ENCODE measurements at regions not wholly inside any gene's neighbourhood (a gene's known extent, or its start where the extent isn't known, plus 50 kb on each side); places are given as distances from the start of the nearest gene placed in this dataset.
A peak's percentile ranks its signal among the peaks of the same experiment; 100 is the strongest.
"Not testable (repeated sequence)": the region's sequence is repeated elsewhere in the genome, so short reads cannot be mapped to it uniquely, and the experiment has no call there.

- H3K9me3 ChIP-seq: no peaks in the 10 kb centered on the region
- no peak overlapping the region for H3K4me3 ChIP-seq
- TF ChIP-seq CTCF (IDR thresholded peaks at IDR 0.05 in 8 of 11, conservative IDR thresholded peaks at IDR 0.05 in 3 of 11): no peak
- TF ChIP-seq POLR2A (IDR thresholded peaks at IDR 0.05): no peak
- no peak for TF ChIP-seq POLR2AphosphoS5 (IDR thresholded peaks at IDR 0.05)
- intact Hi-C loops (cut with DNase I; ENCODE audit: low total_unique reads): no loop called here
- H3K27ac ChIP-seq: no peak overlapping the region
- peaks cover 0 to 27% (median 7%) of the 10 kb centered on the region in 6 donors for H3K4me1 ChIP-seq
- 82 to 97% (median 92%) methylated on average over 7 of the region's 7 CpGs for WGBS, 5 donors
- no peak for DNase-seq
- H3K27me3 ChIP-seq (replicated peaks in 1 of 7): no peaks in the 10 kb centered on the region
- no peaks in the 10 kb centered on the region for H3K36me3 ChIP-seq
These were observed 486.2 kb upstream of the KLF6 start for GRCh38 chr10:4271193-4271592.

- H3K9me3 ChIP-seq: no peaks in the 10 kb centered on the region
- intact Hi-C loops (cut with DNase I; ENCODE audit: low total_unique reads): no loop called here
- H3K27ac ChIP-seq: peak overlapping the region in 3 of 8 donors; percentile 0 to 60 (median 40)
- no peak for DNase-seq
- H3K4me1 ChIP-seq: peaks cover 0 to 33% (median 9%) of the 10 kb centered on the region in 6 donors
- TF ChIP-seq POLR2AphosphoS5 (IDR thresholded peaks at IDR 0.05) (peak in 1 of 3 donors; percentile 33), POLR2A (IDR thresholded peaks at IDR 0.05) (no peak)
- no peaks in the 10 kb centered on the region for H3K36me3 ChIP-seq
- H3K4me3 ChIP-seq: no peak overlapping the region
- H3K27me3 ChIP-seq (replicated peaks in 1 of 7): no peaks in the 10 kb centered on the region
- 26 to 50% (median 32%) methylated on average over 4 of the region's 4 CpGs for WGBS, 5 donors
These were observed 485.1 kb upstream of the KLF6 start for GRCh38 chr10:4270116-4270515.

- H3K4me3 ChIP-seq; intact Hi-C loops (cut with DNase I; ENCODE audit: low total_unique reads); H3K36me3 ChIP-seq; H3K27me3 ChIP-seq (replicated peaks in 1 of 7); H3K9me3 ChIP-seq; DNase-seq: not testable (repeated sequence)
- H3K27ac ChIP-seq: peak overlapping the region in 1 of 8 donors; percentile 78
- WGBS, 5 donors: 79 to 85% (median 82%) methylated on average over 6 of the region's 6 CpGs
- H3K4me1 ChIP-seq: peaks cover 0 to 43% (median 12%) of the 10 kb centered on the region in 6 donors
These were observed 483.5 kb upstream of the KLF6 start for GRCh38 chr10:4268490-4268889.

GRCh38 chr10:4267086-4267773, 482.2 kb upstream of the KLF6 start:
- H3K4me1 ChIP-seq: peaks cover 3 to 48% (median 13%) of the 10 kb centered on the region in 6 donors
- H3K27ac ChIP-seq: peak overlapping the region in 4 of 8 donors; percentile 58 to 78 (median 72)
- DNase-seq: no peak
- H3K27me3 ChIP-seq (replicated peaks in 1 of 7): no peaks in the 10 kb centered on the region
- H3K4me3 ChIP-seq: no peak overlapping the region
- WGBS, 5 donors: 74 to 92% (median 86%) methylated on average over 8 of the region's 8 CpGs
- intact Hi-C loops (cut with DNase I; ENCODE audit: low total_unique reads): no loop called here
- no peaks in the 10 kb centered on the region for H3K36me3 ChIP-seq
- no peaks in the 10 kb centered on the region for H3K9me3 ChIP-seq
- TF ChIP-seq POLR2AphosphoS5 (IDR thresholded peaks at IDR 0.05) (no peak), POLR2A (IDR thresholded peaks at IDR 0.05) (no peak), CTCF (IDR thresholded peaks at IDR 0.05 in 8 of 11, conservative IDR thresholded peaks at IDR 0.05 in 3 of 11) (no peak)

GRCh38 chr10:4266416-4267085, 481.5 kb upstream of the KLF6 start:
- no peak for DNase-seq
- WGBS, 5 donors: 49 to 63% (median 59%) methylated on average over 4 of the region's 4 CpGs
- Histone ChIP-seq H3K36me3 (no peaks in the 10 kb centered on the region), H3K9me3 (no peaks in the 10 kb centered on the region), H3K27ac (peak overlapping the region in 4 of 8 donors; percentile 58 to 78 (median 72)), H3K27me3 (replicated peaks in 1 of 7) (no peaks in the 10 kb centered on the region), H3K4me1 (peaks cover 3 to 48% (median 13%) of the 10 kb centered on the region in 6 donors), H3K4me3 (no peak overlapping the region)
- TF ChIP-seq CTCF (IDR thresholded peaks at IDR 0.05 in 8 of 11, conservative IDR thresholded peaks at IDR 0.05 in 3 of 11): no peak
- peak in 1 of 3 donors; percentile 22 for TF ChIP-seq POLR2AphosphoS5 (IDR thresholded peaks at IDR 0.05)
- intact Hi-C loops (cut with DNase I; ENCODE audit: low total_unique reads): no loop called here
